Stimulated activated naive CD8-positive, alpha-beta T cell treated with anti-CD3 and anti-CD28 coated beads, Interleukin-15, Interleukin-2, amounts not matched to agents 100 ng/mL and 50 ng/mL, for 24 hours (primary cell): ENCODE measurements at regions not wholly inside any gene's neighbourhood (a gene's known extent, or its start where the extent isn't known, plus 50 kb on each side); places are given as distances from the start of the nearest gene placed in this dataset.

ENCODE experiments used
- H3K27ac Mint-ChIP-seq: one replicate; pipeline ENCODE4 v1.8.0; 2021; ENCODE audit warnings: mild to moderate bottlenecking, mixed read lengths
- H3K27me3 Mint-ChIP-seq: one replicate; pipeline ENCODE4 v1.8.0; 2021; ENCODE audit warnings: mixed read lengths
- H3K36me3 Mint-ChIP-seq: one replicate; pipeline ENCODE4 v1.8.0; 2021; ENCODE audit warnings: low read depth, mixed read lengths
- H3K4me1 Mint-ChIP-seq: one replicate; pipeline ENCODE4 v1.8.0; 2021; ENCODE audit warnings: low read depth, mixed read lengths
- H3K4me3 Mint-ChIP-seq: one replicate; pipeline ENCODE4 v1.8.0; 2021; ENCODE audit warnings: mild to moderate bottlenecking, mixed read lengths
- H3K9me3 Mint-ChIP-seq: one replicate; pipeline ENCODE4 v1.8.0; 2021; ENCODE audit warnings: mixed read lengths

DNA sequence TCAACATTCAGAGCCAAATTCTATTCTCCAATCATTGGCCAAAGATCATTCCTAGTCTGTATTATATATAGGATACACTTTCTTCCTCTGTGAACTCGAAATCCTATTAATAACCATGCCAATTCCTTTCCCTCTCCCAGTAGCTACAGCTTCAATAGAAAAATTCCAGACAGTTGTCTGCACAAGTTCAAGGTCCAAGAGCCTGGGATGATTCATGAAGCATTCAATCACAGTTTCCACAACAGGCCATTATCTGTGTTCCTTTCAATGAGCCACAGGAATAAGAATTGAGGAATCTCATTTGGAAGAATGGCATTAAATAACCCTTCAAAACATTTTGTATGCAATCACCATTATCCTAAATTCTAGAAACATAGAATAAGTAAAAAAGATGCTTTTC lies 437.4 kb downstream of the RMST start:
- no peak overlapping the region for H3K27ac Mint-ChIP-seq
- H3K4me1 Mint-ChIP-seq: no peaks in the 10 kb centered on the region
- H3K27me3 Mint-ChIP-seq: no peaks in the 10 kb centered on the region
- peaks cover 9% of the 10 kb centered on the region for H3K9me3 Mint-ChIP-seq
- H3K36me3 Mint-ChIP-seq: no peaks in the 10 kb centered on the region
- no peak overlapping the region for H3K4me3 Mint-ChIP-seq

DNA sequence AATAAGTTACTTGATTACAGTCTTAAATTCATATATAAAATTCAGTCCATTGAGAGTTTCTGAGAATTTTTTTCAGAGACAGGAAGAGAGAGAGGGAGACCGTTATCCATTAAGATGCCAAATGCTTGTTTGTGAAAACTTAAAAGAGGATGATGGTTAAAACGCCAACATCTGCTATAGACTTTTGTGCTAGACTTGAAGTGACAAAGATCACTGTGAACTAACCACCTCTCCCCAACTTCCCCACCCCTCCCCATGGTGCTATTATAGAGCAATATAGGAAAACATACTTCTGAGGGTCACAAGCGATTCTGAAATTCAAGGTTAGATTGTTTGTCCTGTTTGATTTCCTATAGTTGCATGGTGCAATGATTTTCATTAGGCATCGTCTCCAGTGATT lies 440.8 kb downstream of the RMST start:
- Mint-ChIP-seq H3K4me3 (no peak overlapping the region), H3K4me1 (no peaks in the 10 kb centered on the region), H3K27me3 (no peaks in the 10 kb centered on the region), H3K9me3 (no peaks in the 10 kb centered on the region), H3K27ac (no peak overlapping the region), H3K36me3 (no peaks in the 10 kb centered on the region)

- H3K36me3 Mint-ChIP-seq: no peaks in the 10 kb centered on the region
- H3K4me1 Mint-ChIP-seq: no peaks in the 10 kb centered on the region
- no peak overlapping the region for H3K27ac Mint-ChIP-seq
- no peaks in the 10 kb centered on the region for H3K27me3 Mint-ChIP-seq
- H3K9me3 Mint-ChIP-seq: no peaks in the 10 kb centered on the region
- H3K4me3 Mint-ChIP-seq: no peak overlapping the region
Measured at GRCh38 chr12:97907504-97907903, 444.9 kb downstream of the RMST start.

- H3K27me3 Mint-ChIP-seq: no peaks in the 10 kb centered on the region
- no peaks in the 10 kb centered on the region for H3K9me3 Mint-ChIP-seq
- no peak overlapping the region for H3K27ac Mint-ChIP-seq
- no peaks in the 10 kb centered on the region for H3K36me3 Mint-ChIP-seq
- H3K4me1 Mint-ChIP-seq: no peaks in the 10 kb centered on the region
- no peak overlapping the region for H3K4me3 Mint-ChIP-seq
Measured at GRCh38 chr12:97910559-97910958, 448.0 kb downstream of the RMST start.

DNA sequence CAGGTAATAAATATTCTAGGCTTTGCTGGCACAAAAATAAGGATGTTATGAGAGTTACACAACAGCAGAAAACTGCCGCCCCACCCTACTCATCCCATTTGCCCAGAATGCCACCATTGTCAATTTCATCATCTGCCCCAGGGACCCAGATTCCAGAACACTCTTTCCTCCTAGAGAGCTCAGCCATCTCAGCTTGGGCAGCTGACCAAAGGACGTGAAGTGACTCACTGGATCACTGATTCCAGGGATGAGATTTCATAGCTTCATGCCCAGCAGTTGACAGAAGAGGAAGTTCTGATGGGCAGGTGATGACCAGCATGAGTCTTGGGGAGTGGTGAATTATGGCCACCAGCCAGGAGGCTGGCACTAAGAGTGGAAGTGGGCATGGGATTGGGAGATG lies 450.3 kb downstream of the RMST start:
- Mint-ChIP-seq H3K27ac (no peak overlapping the region), H3K4me1 (no peaks in the 10 kb centered on the region), H3K9me3 (no peaks in the 10 kb centered on the region), H3K36me3 (no peaks in the 10 kb centered on the region), H3K27me3 (no peaks in the 10 kb centered on the region), H3K4me3 (no peak overlapping the region)

DNA sequence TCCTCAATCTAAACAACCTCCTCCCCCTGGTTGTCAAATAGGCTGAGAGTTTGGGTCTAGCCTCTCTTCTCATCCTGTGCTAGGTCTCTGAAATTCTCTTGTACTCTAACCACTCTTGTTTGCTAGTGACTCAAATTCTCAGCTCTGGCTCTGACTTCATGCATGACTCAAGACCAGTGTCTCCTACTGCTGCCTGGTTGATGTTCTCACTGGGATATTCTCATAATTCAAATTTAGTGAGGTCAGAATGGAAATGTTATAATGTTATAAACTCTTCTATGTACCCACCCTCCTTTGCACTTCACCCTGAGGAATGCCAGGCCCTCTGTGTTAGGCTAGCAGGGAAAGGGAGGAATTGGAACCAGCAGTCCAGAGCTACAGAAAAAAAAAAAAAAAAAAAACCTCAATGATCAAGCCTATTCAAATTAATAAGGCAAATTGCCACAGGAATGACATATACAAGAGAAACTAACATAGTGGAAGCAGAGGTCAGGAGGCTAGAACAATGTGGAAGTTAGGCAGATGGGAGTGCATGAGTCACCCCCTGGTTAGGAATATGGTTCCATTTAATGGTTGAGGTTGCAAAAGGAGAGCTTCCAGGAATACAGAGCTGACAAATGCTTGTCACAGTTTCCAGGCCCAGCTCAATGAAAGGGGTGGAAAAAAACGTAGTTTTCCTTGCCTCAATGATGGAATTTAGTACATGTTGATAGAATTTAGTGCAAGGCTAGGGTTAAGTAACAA lies 459.5 kb downstream of the RMST start:
- H3K27me3 Mint-ChIP-seq: no peaks in the 10 kb centered on the region
- no peak overlapping the region for H3K27ac Mint-ChIP-seq
- no peaks in the 10 kb centered on the region for H3K4me1 Mint-ChIP-seq
- H3K9me3 Mint-ChIP-seq: no peaks in the 10 kb centered on the region
- H3K4me3 Mint-ChIP-seq: no peak overlapping the region
- H3K36me3 Mint-ChIP-seq: no peaks in the 10 kb centered on the region

GRCh38 chr12:97923546-97923945 lies 460.9 kb downstream of the RMST start:
- Mint-ChIP-seq H3K27ac (no peak overlapping the region), H3K27me3 (no peaks in the 10 kb centered on the region), H3K36me3 (no peaks in the 10 kb centered on the region), H3K9me3 (no peaks in the 10 kb centered on the region), H3K4me1 (no peaks in the 10 kb centered on the region), H3K4me3 (no peak overlapping the region)

DNA sequence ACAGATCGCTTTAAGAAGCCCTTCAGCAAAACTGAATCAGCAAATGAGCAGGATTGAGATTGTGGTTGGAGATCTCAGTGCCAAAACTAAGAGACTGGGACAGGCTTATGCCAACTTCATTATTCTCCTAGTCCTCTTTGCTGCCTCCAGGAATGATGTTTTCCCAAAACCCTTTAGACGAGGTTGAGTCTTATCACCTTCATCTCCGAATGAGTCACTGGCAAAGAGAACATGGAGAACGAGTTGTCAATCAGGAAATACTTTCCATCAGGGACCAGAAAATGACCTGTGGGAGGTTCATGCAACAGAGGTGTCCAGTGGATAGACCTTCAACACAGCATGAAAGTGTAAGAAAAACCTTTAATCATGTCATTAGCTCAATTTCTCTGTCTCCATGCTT lies 461.5 kb downstream of the RMST start:
- Mint-ChIP-seq H3K9me3 (no peaks in the 10 kb centered on the region), H3K27ac (no peak overlapping the region), H3K4me1 (no peaks in the 10 kb centered on the region), H3K36me3 (no peaks in the 10 kb centered on the region), H3K27me3 (no peaks in the 10 kb centered on the region), H3K4me3 (no peak overlapping the region)

DNA sequence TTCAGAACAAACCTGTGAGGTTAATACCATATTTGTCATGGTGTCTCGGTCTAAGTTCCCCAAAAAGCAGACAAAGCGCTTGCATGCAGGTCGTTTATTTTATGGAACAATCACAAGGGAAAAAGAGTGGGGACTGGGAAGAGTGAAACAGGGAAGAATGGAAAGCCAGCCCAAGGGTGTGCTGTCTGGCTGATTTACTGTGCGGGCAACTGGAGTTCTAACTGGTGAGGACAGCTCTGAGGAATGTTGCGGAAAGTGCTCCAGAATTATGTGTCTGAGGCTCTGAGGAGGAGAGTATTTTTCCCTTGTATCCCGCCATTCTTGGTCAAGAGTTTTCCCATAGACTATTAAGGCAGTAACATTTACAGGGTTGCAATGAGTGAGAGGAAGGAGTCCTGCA lies 465.4 kb downstream of the RMST start:
- H3K9me3 Mint-ChIP-seq: no peaks in the 10 kb centered on the region
- H3K27ac Mint-ChIP-seq: no peak overlapping the region
- H3K36me3 Mint-ChIP-seq: no peaks in the 10 kb centered on the region
- no peaks in the 10 kb centered on the region for H3K27me3 Mint-ChIP-seq
- H3K4me3 Mint-ChIP-seq: no peak overlapping the region
- H3K4me1 Mint-ChIP-seq: no peaks in the 10 kb centered on the region

DNA sequence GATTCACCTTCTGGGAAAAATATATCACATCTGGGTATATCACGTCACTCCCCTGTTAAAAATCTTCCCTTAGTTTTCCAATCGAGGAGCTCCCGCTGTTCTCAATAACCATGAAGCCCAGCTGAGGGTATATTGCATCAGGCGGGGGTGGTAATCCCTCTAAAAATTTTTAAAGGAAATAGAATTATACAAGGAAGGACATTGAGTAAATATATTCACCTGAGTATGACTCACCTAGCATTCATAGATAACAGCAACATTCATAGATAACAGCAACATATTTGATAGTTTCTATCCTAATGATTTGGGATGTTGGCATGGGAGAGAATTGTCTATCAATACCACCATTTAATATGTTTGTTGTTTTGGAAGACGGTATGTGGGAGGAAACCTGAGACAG lies 473.6 kb downstream of the RMST start:
- Mint-ChIP-seq H3K4me1 (no peaks in the 10 kb centered on the region), H3K27me3 (no peaks in the 10 kb centered on the region), H3K9me3 (peaks cover 4% of the 10 kb centered on the region), H3K27ac (no peak overlapping the region), H3K4me3 (no peak overlapping the region), H3K36me3 (no peaks in the 10 kb centered on the region)

GRCh38 chr12:97938031-97938430 lies 475.4 kb downstream of the RMST start:
- no peaks in the 10 kb centered on the region for H3K36me3 Mint-ChIP-seq
- no peaks in the 10 kb centered on the region for H3K4me1 Mint-ChIP-seq
- H3K27ac Mint-ChIP-seq: no peak overlapping the region

DNA sequence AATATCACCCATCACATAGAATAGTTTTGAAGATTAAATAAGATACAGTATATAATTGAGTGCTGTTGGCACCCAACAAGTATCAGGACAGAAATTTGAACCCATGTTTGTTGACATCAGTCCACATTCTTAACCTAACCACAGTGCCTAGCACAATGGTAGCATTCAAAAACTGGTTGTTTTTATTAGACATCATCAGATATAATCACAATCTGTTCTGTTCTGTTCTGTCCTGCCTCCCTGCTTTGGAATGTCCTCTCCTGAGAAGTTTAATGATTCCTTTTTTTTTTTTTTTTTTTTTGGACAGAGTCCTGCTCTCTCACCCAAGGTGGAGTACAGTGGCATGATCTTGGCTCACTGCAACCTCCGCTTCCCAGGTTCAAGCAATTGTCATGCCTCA lies 476.6 kb downstream of the RMST start:
- Mint-ChIP-seq H3K27me3 (no peaks in the 10 kb centered on the region), H3K27ac (no peak overlapping the region), H3K9me3 (peaks cover 4% of the 10 kb centered on the region), H3K4me3 (no peak overlapping the region), H3K4me1 (no peaks in the 10 kb centered on the region), H3K36me3 (no peaks in the 10 kb centered on the region)

More at GRCh38 chr12:97938031-97938430, 475.4 kb downstream of the RMST start:
- Mint-ChIP-seq H3K27me3 (no peaks in the 10 kb centered on the region), H3K4me3 (no peak overlapping the region), H3K9me3 (peaks cover 4% of the 10 kb centered on the region)

DNA sequence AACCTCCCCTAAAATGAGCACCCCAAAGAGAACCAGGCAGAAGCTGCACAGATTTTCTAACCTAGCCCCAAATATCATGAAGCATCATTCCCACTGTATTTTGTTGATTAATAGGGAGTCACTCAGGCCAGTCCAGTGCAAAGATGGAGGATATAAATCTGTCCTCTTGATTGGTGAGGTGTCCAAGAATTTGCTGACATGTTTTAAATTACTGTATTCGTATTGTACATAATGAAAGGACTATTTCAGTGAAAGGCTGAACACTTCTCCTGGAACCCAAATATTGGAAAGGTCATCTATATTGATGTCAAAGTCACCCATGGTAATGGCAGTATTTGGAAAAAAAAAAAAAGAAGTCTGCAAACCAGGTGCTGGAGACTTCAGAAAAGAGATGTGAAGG lies 477.5 kb downstream of the RMST start:
- Mint-ChIP-seq H3K9me3 (peaks cover 4% of the 10 kb centered on the region), H3K4me1 (no peaks in the 10 kb centered on the region), H3K27me3 (no peaks in the 10 kb centered on the region), H3K36me3 (no peaks in the 10 kb centered on the region), H3K27ac (no peak overlapping the region), H3K4me3 (no peak overlapping the region)

GRCh38 chr12:97940629-97941028 lies 478.0 kb downstream of the RMST start:
- Mint-ChIP-seq H3K27ac (no peak overlapping the region), H3K4me3 (no peak overlapping the region), H3K9me3 (peaks cover 4% of the 10 kb centered on the region), H3K36me3 (no peaks in the 10 kb centered on the region), H3K27me3 (no peaks in the 10 kb centered on the region), H3K4me1 (no peaks in the 10 kb centered on the region)

GRCh38 chr12:97941686-97942354 lies 479.2 kb downstream of the RMST start:
- H3K36me3 Mint-ChIP-seq: no peaks in the 10 kb centered on the region
- no peaks in the 10 kb centered on the region for H3K4me1 Mint-ChIP-seq
- H3K27me3 Mint-ChIP-seq: no peaks in the 10 kb centered on the region
- H3K9me3 Mint-ChIP-seq: peaks cover 4% of the 10 kb centered on the region
- no peak overlapping the region for H3K27ac Mint-ChIP-seq
- no peak overlapping the region for H3K4me3 Mint-ChIP-seq

- Mint-ChIP-seq H3K36me3 (no peaks in the 10 kb centered on the region), H3K4me1 (no peaks in the 10 kb centered on the region), H3K4me3 (no peak overlapping the region), H3K27me3 (peaks cover 4% of the 10 kb centered on the region), H3K9me3 (peaks cover 16% of the 10 kb centered on the region), H3K27ac (no peak overlapping the region)
Measured at GRCh38 chr12:97943359-97943758, 480.8 kb downstream of the RMST start.
